Cardiac fibroblast (primary cell): ENCODE measurements at regions not wholly inside any gene's neighbourhood (a gene's known extent, or its start where the extent isn't known, plus 50 kb on each side); places are given as distances from the start of the nearest gene placed in this dataset.

ENCODE experiments used
- DNase-seq, 2 donors: peaks; one replicate each; pipeline versions ENCODE4 v3.0.0 to v3.0.0-alpha.2; 2010; ENCODE audit warnings: low read depth in 2 of 2
- H3K4me3 ChIP-seq, 2 donors: replicated peaks in 1 of 2; 1 replicate in 1 of 2; 2 replicates in 1 of 2; pipeline ENCODE4 v1.5.1; 2011; ENCODE audit warnings: low read depth in 2 of 2, low read length in 2 of 2, mild to moderate bottlenecking in 2 of 2, moderate library complexity in 1 of 2
- CTCF ChIP-seq: IDR thresholded peaks from one replicate; pipeline ENCODE4 v1.5.1; 2011; ENCODE audit warnings: low read depth, mild to moderate bottlenecking, low read length, inconsistent platforms

- no peak for TF ChIP-seq CTCF
- no peak for DNase-seq
- H3K4me3 ChIP-seq, result no peak overlapping the region
These were observed 290.5 kb upstream of the AKR1E2 start for GRCh38 chr10:4535521-4535920.

GRCh38 chr10:4533621-4534020, 292.4 kb upstream of the AKR1E2 start:
- no peak for TF ChIP-seq CTCF
- no peak overlapping the region for H3K4me3 ChIP-seq
- peak; percentile 14 to 48 for DNase-seq

GRCh38 chr10:4532976-4533375, 293.0 kb upstream of the AKR1E2 start:
- TF ChIP-seq CTCF, result no peak
- no peak overlapping the region for H3K4me3 ChIP-seq
- peak; percentile 50 to 66 for DNase-seq

- DNase-seq, result peak; percentile 84 to 93
- no peak overlapping the region for H3K4me3 ChIP-seq
- no peak for TF ChIP-seq CTCF
These were observed 293.5 kb upstream of the AKR1E2 start for GRCh38 chr10:4532467-4532866.

- no peak overlapping the region for H3K4me3 ChIP-seq
- no peak for DNase-seq
- no peak for TF ChIP-seq CTCF
These were observed 294.0 kb upstream of the AKR1E2 start for GRCh38 chr10:4532011-4532410.

- DNase-seq, result no peak
- no peak overlapping the region for H3K4me3 ChIP-seq
- no peak for TF ChIP-seq CTCF
These were observed 296.7 kb upstream of the AKR1E2 start for GRCh38 chr10:4529266-4529665.

- no peak overlapping the region for H3K4me3 ChIP-seq
- no peak for TF ChIP-seq CTCF
- peak in 1 of 2 donors; percentile 72 for DNase-seq
These were observed 298.6 kb upstream of the AKR1E2 start for GRCh38 chr10:4527281-4527970.
